Suprapubic skin (tissue), 4 donors: ENCODE measurements at regions not wholly inside any gene's neighbourhood (a gene's known extent, or its start where the extent isn't known, plus 50 kb on each side); places are given as distances from the start of the nearest gene placed in this dataset.

Experiments
- EP300 ChIP-seq: sonication (generic); formaldehyde crosslinking; IDR thresholded peaks from one replicate; pipeline ENCODE4 v1.6.1; 2017; ENCODE audit warnings: antibody characterized with exemption
- POLR2A ChIP-seq, 2 donors: fragments of 450-650 bp; IDR thresholded peaks; one replicate each; pipeline ENCODE4 v1.6.1; 2017; ENCODE audit warnings: antibody characterized with exemption in 2 of 2, mild to moderate bottlenecking in 2 of 2, moderate library complexity in 2 of 2
- POLR2AphosphoS5 ChIP-seq, 3 donors: sonication (generic); formaldehyde crosslinking; IDR thresholded peaks; one replicate each; pipeline ENCODE4 v1.6.1; 2017; ENCODE audit warnings: antibody characterized with exemption in 3 of 3
- TF ChIP-seq, protein P1 (sequence below), 2 donors: fragments of 200-600 bp in 1 of 2; fragments of 450-650 bp in 1 of 2; sonication (generic) in 1 of 2; IDR thresholded peaks; one replicate each; pipeline ENCODE4 v1.5.1; 2016 to 2019; ENCODE audit warnings: antibody characterized with exemption in 2 of 2, mild to moderate bottlenecking in 1 of 2, moderate library complexity in 1 of 2

GRCh38 chr6:90429713-90430112, 133.1 kb upstream of the BACH2 start:
- TF ChIP-seq, protein P1, sequence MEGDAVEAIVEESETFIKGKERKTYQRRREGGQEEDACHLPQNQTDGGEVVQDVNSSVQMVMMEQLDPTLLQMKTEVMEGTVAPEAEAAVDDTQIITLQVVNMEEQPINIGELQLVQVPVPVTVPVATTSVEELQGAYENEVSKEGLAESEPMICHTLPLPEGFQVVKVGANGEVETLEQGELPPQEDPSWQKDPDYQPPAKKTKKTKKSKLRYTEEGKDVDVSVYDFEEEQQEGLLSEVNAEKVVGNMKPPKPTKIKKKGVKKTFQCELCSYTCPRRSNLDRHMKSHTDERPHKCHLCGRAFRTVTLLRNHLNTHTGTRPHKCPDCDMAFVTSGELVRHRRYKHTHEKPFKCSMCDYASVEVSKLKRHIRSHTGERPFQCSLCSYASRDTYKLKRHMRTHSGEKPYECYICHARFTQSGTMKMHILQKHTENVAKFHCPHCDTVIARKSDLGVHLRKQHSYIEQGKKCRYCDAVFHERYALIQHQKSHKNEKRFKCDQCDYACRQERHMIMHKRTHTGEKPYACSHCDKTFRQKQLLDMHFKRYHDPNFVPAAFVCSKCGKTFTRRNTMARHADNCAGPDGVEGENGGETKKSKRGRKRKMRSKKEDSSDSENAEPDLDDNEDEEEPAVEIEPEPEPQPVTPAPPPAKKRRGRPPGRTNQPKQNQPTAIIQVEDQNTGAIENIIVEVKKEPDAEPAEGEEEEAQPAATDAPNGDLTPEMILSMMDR (IDR thresholded peaks at IDR 0.05) = no peak
- TF ChIP-seq EP300 (no peak), POLR2AphosphoS5 (IDR thresholded peaks at IDR 0.05) (no peak), POLR2A (IDR thresholded peaks at IDR 0.05) (no peak)
